ENCODE measurements at regions not wholly inside any gene's neighbourhood (a gene's known extent, or its start where the extent isn't known, plus 50 kb on each side); places are given as distances from the start of the nearest gene placed in this dataset.

DNA sequence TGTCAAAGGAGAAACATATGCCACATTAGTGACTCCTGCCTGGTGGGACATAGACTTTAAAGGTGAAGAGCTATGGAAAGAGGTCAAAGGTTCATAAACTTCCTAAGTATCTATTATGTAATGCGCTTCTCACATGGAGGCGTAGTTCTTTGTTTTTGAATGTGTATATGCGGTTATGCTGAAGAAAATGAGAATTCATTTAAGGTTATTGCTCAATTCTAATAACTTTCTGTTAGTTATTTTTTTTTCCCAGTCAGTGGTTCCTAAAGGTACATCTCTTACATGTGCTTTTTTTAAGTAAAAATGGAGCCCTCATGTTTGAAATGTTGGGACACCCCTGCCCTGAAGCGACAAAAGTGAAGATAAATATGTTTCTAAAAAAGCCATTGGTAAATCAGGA, 156.2 kb downstream of the SPATA31D1 start:
- no peak for DNase-seq
- ChIA-PET CTCF (ENCODE audit: partially characterized antibody) (no interaction called here), POLR2A (ENCODE audit: partially characterized antibody) (no interaction called here)
- no peaks in the 10 kb centered on the region for H3K4me1 Mint-ChIP-seq
- H3K27me3 ChIP-seq (ENCODE audit: insufficient read depth, low read length), result no peaks in the 10 kb centered on the region
- no peaks in the 10 kb centered on the region for H3K36me3 ChIP-seq (ENCODE audit: insufficient read depth, low read length)
- H3K9me3 Mint-ChIP-seq, result peaks cover 0 to 8% (median 4%) of the 10 kb centered on the region in 8 donors
- no peak overlapping the region for H3K4me3 ChIP-seq (ENCODE audit: low read length in 2 of 2)
- no peaks in the 10 kb centered on the region for H3K27me3 Mint-ChIP-seq
- no peak overlapping the region for H3K4me3 Mint-ChIP-seq
- H3K4me1 ChIP-seq (ENCODE audit: insufficient read depth, low read length), result no peaks in the 10 kb centered on the region
- no peak overlapping the region for H3K27ac ChIP-seq (ENCODE audit: low read depth, low read length)
- H3K9me3 ChIP-seq (ENCODE audit: control insufficient read depth in 1 of 2, low read length in 2 of 2), result no peaks in the 10 kb centered on the region
- H3K27ac Mint-ChIP-seq, result no peak overlapping the region
- intact Hi-C loops (cut with micrococcal nuclease), result no loop called here
- H3K36me3 Mint-ChIP-seq, result no peaks in the 10 kb centered on the region

DNA sequence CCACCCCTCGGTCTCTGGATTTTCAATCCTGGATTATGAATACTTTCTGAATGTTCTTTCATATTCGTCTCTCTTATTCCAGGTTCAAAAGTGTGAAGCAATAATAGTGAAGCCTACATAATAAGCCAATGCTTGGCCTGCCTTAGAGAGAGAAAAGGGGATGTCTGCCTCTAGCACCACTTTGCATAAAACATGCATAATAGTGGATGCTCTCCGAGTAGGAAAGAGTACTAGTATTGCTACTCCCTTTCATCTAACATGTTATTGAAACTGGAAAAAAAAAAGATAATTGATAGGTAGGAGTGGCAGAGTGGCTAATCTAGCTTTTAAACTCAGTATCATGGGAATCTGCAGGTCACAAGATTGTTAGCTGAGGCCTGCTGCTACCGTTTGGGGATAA, 158.1 kb downstream of the SPATA31D1 start:
- POLR2A ChIA-PET (ENCODE audit: partially characterized antibody), result no interaction called here

DNA sequence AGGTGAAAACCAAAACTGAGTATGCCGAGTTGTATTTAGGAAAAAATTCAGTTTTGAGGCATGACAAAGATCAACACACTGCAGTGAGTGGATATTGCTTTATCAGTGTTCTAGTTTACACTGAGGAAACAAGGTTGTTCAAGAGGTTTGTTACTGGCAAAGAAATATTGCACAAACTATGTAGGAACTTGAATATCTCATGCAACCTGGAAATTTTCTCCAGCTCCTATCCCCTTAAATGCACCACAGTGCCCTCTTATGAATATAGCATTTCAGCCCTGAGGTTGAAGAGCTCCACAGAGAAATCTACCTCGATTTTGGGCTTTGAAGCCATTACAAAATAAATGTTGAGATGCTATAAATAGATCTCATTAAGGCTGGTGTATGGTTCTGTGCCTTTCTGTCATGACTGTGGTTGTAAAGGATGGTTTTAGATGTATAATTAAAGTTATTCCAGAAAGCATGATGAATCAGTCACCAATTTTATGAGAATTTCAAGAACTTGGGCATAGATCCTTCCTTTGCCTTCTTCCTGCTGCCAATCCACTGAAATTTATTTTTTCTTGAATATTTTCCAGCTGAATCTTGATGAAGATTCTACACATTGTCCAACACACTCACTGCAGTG, 159.3 kb downstream of the SPATA31D1 start:
- Histone ChIP-seq H3K27me3 (ENCODE audit: insufficient read depth, low read length) (no peaks in the 10 kb centered on the region), H3K36me3 (ENCODE audit: insufficient read depth, low read length) (no peaks in the 10 kb centered on the region), H3K4me3 (ENCODE audit: low read length in 2 of 2) (no peak overlapping the region), H3K27ac (ENCODE audit: low read depth, low read length) (no peak overlapping the region), H3K4me1 (ENCODE audit: insufficient read depth, low read length) (no peaks in the 10 kb centered on the region), H3K9me3 (ENCODE audit: control insufficient read depth in 1 of 2, low read length in 2 of 2) (no peaks in the 10 kb centered on the region)
- no peaks in the 10 kb centered on the region for H3K36me3 Mint-ChIP-seq
- no peak overlapping the region for H3K27ac Mint-ChIP-seq
- ChIA-PET CTCF (ENCODE audit: partially characterized antibody) (no interaction called here), POLR2A (ENCODE audit: partially characterized antibody) (no interaction called here)
- intact Hi-C loops (cut with micrococcal nuclease), result no loop called here
- peaks cover 0 to 8% (median 3%) of the 10 kb centered on the region in 8 donors for H3K9me3 Mint-ChIP-seq
- no peak overlapping the region for H3K4me3 Mint-ChIP-seq
- H3K4me1 Mint-ChIP-seq, result no peaks in the 10 kb centered on the region
- no peaks in the 10 kb centered on the region for H3K27me3 Mint-ChIP-seq
- DNase-seq, result no peak

More for the DNA sequence above, 158.1 kb downstream of the SPATA31D1 start:
- no peak overlapping the region for H3K4me3 ChIP-seq (ENCODE audit: low read length in 2 of 2)
- no peak overlapping the region for H3K27ac ChIP-seq (ENCODE audit: low read depth, low read length)
- no peak for DNase-seq
- H3K9me3 Mint-ChIP-seq, result peaks cover 0 to 8% (median 3%) of the 10 kb centered on the region in 8 donors
- no peak overlapping the region for H3K4me3 Mint-ChIP-seq
- CTCF ChIA-PET (ENCODE audit: partially characterized antibody), result no interaction called here
- no peaks in the 10 kb centered on the region for H3K4me1 Mint-ChIP-seq
- H3K36me3 ChIP-seq (ENCODE audit: insufficient read depth, low read length), result no peaks in the 10 kb centered on the region
- no peaks in the 10 kb centered on the region for H3K4me1 ChIP-seq (ENCODE audit: insufficient read depth, low read length)
- no peak overlapping the region for H3K27ac Mint-ChIP-seq
- no peaks in the 10 kb centered on the region for H3K27me3 Mint-ChIP-seq
- intact Hi-C loops (cut with micrococcal nuclease), result no loop called here
- H3K9me3 ChIP-seq (ENCODE audit: control insufficient read depth in 1 of 2, low read length in 2 of 2), result no peaks in the 10 kb centered on the region
- no peaks in the 10 kb centered on the region for H3K36me3 Mint-ChIP-seq
- H3K27me3 ChIP-seq (ENCODE audit: insufficient read depth, low read length), result no peaks in the 10 kb centered on the region

DNA sequence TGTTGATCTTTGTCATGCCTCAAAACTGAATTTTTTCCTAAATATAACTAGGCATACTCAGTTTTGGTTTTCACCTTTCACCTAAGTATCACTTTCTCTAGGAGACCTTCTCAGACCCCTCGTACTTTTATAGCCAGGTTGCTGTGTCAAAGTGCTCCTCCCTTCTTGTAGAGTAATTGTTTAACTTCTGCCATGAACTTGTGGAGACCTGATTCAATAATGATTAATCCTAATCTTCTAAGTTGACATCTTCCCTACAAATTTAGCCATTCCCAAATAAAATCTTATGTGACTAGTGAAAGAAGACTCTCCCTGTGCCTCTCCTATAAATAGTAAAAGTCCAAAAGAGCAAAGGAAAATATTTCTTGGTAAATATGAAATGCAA, 159.8 kb downstream of the SPATA31D1 start:
- no peaks in the 10 kb centered on the region for H3K9me3 ChIP-seq (ENCODE audit: control insufficient read depth in 1 of 2, low read length in 2 of 2)
- H3K36me3 ChIP-seq (ENCODE audit: insufficient read depth, low read length), result no peaks in the 10 kb centered on the region
- Mint-ChIP-seq H3K27ac (no peak overlapping the region), H3K4me1 (no peaks in the 10 kb centered on the region), H3K36me3 (no peaks in the 10 kb centered on the region), H3K9me3 (peaks cover 0 to 6% (median 3%) of the 10 kb centered on the region in 8 donors), H3K27me3 (no peaks in the 10 kb centered on the region), H3K4me3 (no peak overlapping the region)
- ChIA-PET POLR2A (ENCODE audit: partially characterized antibody) (no interaction called here), CTCF (ENCODE audit: partially characterized antibody) (no interaction called here)
- no peaks in the 10 kb centered on the region for H3K4me1 ChIP-seq (ENCODE audit: insufficient read depth, low read length)
- intact Hi-C loops (cut with micrococcal nuclease), result no loop called here
- H3K27ac ChIP-seq (ENCODE audit: low read depth, low read length), result no peak overlapping the region
- H3K27me3 ChIP-seq (ENCODE audit: insufficient read depth, low read length), result no peaks in the 10 kb centered on the region
- DNase-seq, result no peak
- no peak overlapping the region for H3K4me3 ChIP-seq (ENCODE audit: low read length in 2 of 2)

DNA sequence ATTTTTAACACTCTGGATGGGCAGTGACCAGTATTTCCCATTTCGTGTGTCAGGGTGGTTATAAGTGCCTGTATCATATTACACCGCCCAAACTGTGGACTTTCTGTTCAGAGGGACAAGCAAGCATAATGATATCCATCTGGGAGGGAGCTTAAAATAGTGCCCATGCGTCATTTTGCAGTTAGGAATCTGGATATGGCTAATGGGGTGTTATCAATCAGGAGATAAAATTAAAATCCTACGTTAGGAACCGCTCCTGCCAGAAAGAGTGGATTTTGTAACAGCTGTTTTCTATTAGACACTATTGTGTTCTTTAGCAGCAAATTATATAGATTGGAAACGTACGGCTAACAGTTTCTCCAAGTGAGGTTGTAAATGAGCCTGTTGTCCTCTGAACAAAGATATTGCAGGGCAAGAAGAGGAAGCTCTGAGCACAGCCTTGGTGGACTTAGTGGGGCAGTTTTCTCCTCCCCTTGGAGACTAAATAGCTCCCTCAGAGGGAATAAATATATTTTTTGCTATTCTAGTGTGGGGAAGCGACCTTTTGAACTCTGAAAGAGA, 160.4 kb downstream of the SPATA31D1 start:
- Histone ChIP-seq H3K36me3 (ENCODE audit: insufficient read depth, low read length) (no peaks in the 10 kb centered on the region), H3K9me3 (ENCODE audit: control insufficient read depth in 1 of 2, low read length in 2 of 2) (no peaks in the 10 kb centered on the region), H3K4me1 (ENCODE audit: insufficient read depth, low read length) (no peaks in the 10 kb centered on the region), H3K27ac (ENCODE audit: low read depth, low read length) (no peak overlapping the region), H3K27me3 (ENCODE audit: insufficient read depth, low read length) (no peaks in the 10 kb centered on the region), H3K4me3 (ENCODE audit: low read length in 2 of 2) (no peak overlapping the region)
- CTCF ChIA-PET (ENCODE audit: partially characterized antibody), result no interaction called here
- intact Hi-C loops (cut with micrococcal nuclease), result no loop called here
- no peaks in the 10 kb centered on the region for H3K36me3 Mint-ChIP-seq
- no peaks in the 10 kb centered on the region for H3K27me3 Mint-ChIP-seq
- DNase-seq, result no peak
- H3K27ac Mint-ChIP-seq, result no peak overlapping the region
- H3K4me1 Mint-ChIP-seq, result no peaks in the 10 kb centered on the region
- no peak overlapping the region for H3K4me3 Mint-ChIP-seq
- peaks cover 0 to 6% (median 3%) of the 10 kb centered on the region in 8 donors for H3K9me3 Mint-ChIP-seq
- POLR2A ChIA-PET (ENCODE audit: partially characterized antibody), result no interaction called here

DNA sequence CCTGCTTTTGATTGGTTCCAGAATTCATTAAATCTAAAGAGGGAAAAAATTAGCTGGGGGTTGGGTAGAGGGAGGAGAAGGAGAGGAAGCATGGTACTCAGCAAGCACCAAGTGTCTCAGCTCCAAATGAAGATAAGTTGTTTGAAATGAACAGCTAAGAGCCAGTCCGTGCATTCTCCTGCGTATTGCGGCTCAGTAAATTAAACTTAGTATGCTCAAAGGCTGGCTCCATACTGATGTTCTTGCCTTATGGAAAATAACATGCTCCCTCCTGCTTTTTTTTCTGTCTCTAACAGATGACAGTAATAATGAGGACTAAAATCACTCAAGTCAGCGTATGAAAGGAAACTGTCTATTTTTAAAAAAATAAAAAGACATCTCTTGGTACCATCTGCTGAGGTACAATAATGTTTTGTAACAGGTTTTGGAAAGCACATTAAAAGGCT, 161.0 kb downstream of the SPATA31D1 start:
- H3K27ac ChIP-seq (ENCODE audit: low read depth, low read length), result no peak overlapping the region
- no peaks in the 10 kb centered on the region for H3K36me3 ChIP-seq (ENCODE audit: insufficient read depth, low read length)
- CTCF ChIA-PET (ENCODE audit: partially characterized antibody), result no interaction called here

DNA sequence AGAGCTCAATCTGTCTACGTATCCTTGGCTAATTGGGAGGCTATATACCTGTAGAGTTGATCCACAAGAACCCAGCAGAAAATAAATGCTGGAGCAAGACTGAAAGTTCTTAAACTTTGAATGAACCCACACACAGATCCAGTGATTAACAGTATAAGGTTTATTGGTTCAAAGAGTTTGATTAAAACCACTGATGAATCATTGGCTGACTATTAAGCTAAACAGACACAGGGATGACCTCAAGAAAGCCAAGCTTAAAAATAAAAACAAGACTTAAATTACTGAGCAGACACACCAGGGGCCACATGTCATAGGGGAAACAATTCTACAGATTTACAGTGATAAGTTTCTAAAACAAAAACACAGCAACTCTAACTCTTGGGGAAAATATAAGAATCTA, 163.6 kb downstream of the SPATA31D1 start:
- H3K27ac Mint-ChIP-seq, result no peak overlapping the region
- no peaks in the 10 kb centered on the region for H3K36me3 ChIP-seq (ENCODE audit: insufficient read depth, low read length)
- CTCF ChIA-PET (ENCODE audit: partially characterized antibody), result interaction anchor here (0.9 kb wide), 1 partner anchor 16 kb away, joined by 4 read pairs; no protein-coding TSS in a partner anchor
- H3K4me3 ChIP-seq (ENCODE audit: low read length in 2 of 2), result no peak overlapping the region
- POLR2A ChIA-PET (ENCODE audit: partially characterized antibody), result no interaction called here
- no peaks in the 10 kb centered on the region for H3K27me3 ChIP-seq (ENCODE audit: insufficient read depth, low read length)
- no peaks in the 10 kb centered on the region for H3K36me3 Mint-ChIP-seq
- no peaks in the 10 kb centered on the region for H3K27me3 Mint-ChIP-seq
- peaks cover 0 to 2% (median under 1%) of the 10 kb centered on the region in 8 donors for H3K9me3 Mint-ChIP-seq
- H3K27ac ChIP-seq (ENCODE audit: low read depth, low read length), result no peak overlapping the region
- no peaks in the 10 kb centered on the region for H3K4me1 Mint-ChIP-seq
- H3K9me3 ChIP-seq (ENCODE audit: control insufficient read depth in 1 of 2, low read length in 2 of 2), result no peaks in the 10 kb centered on the region
- no peak for DNase-seq
- H3K4me1 ChIP-seq (ENCODE audit: insufficient read depth, low read length), result no peaks in the 10 kb centered on the region
- intact Hi-C loops (cut with micrococcal nuclease), result no loop called here
- H3K4me3 Mint-ChIP-seq, result no peak overlapping the region

More for the DNA sequence above, 161.0 kb downstream of the SPATA31D1 start:
- Mint-ChIP-seq H3K9me3 (peaks cover 0 to 6% (median 3%) of the 10 kb centered on the region in 8 donors), H3K4me3 (no peak overlapping the region), H3K27me3 (no peaks in the 10 kb centered on the region), H3K4me1 (no peaks in the 10 kb centered on the region), H3K36me3 (no peaks in the 10 kb centered on the region), H3K27ac (no peak overlapping the region)
- no peaks in the 10 kb centered on the region for H3K27me3 ChIP-seq (ENCODE audit: insufficient read depth, low read length)
- H3K4me3 ChIP-seq (ENCODE audit: low read length in 2 of 2), result no peak overlapping the region
- no peak for DNase-seq
- intact Hi-C loops (cut with micrococcal nuclease), result no loop called here
- POLR2A ChIA-PET (ENCODE audit: partially characterized antibody), result no interaction called here
- no peaks in the 10 kb centered on the region for H3K4me1 ChIP-seq (ENCODE audit: insufficient read depth, low read length)
- H3K9me3 ChIP-seq (ENCODE audit: control insufficient read depth in 1 of 2, low read length in 2 of 2), result no peaks in the 10 kb centered on the region
